ENCODE measurements at regions not wholly inside any gene's neighbourhood (a gene's known extent, or its start where the extent isn't known, plus 50 kb on each side); places are given as distances from the start of the nearest gene placed in this dataset.

DNA sequence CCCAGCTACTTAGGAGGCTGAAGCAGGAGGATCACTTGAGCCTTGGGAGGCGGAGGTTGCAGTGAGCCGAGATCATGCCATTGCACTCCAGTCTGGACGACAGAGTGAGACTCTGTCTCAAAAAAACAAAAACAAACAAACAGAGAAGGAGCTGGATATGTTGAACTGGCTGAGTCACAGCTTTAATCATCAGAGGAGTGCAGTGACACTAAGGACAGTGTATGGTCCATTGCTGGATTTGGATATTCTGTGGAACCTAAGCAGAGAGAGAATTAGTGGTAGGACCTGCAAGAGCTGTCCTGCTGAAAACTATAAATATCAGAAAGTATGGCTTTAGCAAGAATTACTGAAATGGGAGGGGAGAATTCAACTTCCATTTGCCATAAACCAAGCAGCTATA lies 163.0 kb upstream of the PELI2 start:
- H4K8ac ChIP-seq (ENCODE audit: low read depth in 2 of 2, low read length in 2 of 2), result no peak overlapping the region
- H3K18ac ChIP-seq (ENCODE audit: low read depth, low read length), result no peak overlapping the region
- no peaks in the 10 kb centered on the region for H4K20me1 ChIP-seq (ENCODE audit: insufficient read depth, low read length)
- ATAC-seq (ENCODE audit: low read depth) (no peak), DNase-seq (no peak)
- H3K23ac ChIP-seq (ENCODE audit: low read depth, low read length), result no peak overlapping the region
- H2BK15ac ChIP-seq (ENCODE audit: low read depth, low read length), result no peak overlapping the region
- no peak overlapping the region for H2AK5ac ChIP-seq (ENCODE audit: low read depth, low read length)
- H3K9me3 ChIP-seq (ENCODE audit: control insufficient read depth, insufficient read depth, low read length), result no peaks in the 10 kb centered on the region; the same call in 1 of the 2 replicates
- no peak overlapping the region for H4K91ac ChIP-seq (ENCODE audit: insufficient read depth, low read depth, low read length)
- H3K9me1 ChIP-seq (ENCODE audit: insufficient read depth, low read length), result no peaks in the 10 kb centered on the region
- WGBS, 2 experiments (ENCODE audit: extremely low coverage in 2 of 2, insufficient read length in 1 of 2), result no CpG with 5 or more reads among the region's 3 CpGs
- POLR2A ChIA-PET (ENCODE audit: unreplicated experiment), result no interaction called here
- H3K27ac ChIP-seq (ENCODE audit: insufficient read depth, low read length), result no peak overlapping the region
- no peaks in the 10 kb centered on the region for H3K36me3 ChIP-seq (ENCODE audit: control insufficient read depth, insufficient read depth, low read length)
- H2BK5ac ChIP-seq (ENCODE audit: low read depth, low read length, poor library complexity, severe bottlenecking), result no peak overlapping the region
- H2BK20ac ChIP-seq (ENCODE audit: low read depth, low read length), result no peak overlapping the region
- TF ChIP-seq MAFK (IDR thresholded peaks at IDR 0.05; ENCODE audit: low read depth, low read length), result no peak
- TF ChIP-seq RAD21 (IDR thresholded peaks at IDR 0.05; ENCODE audit: low read length), result no peak
- TF ChIP-seq SMC3 (IDR thresholded peaks at IDR 0.05; ENCODE audit: low read depth, low read length), result no peak
- no peak for TF ChIP-seq POLR2A (IDR thresholded peaks at IDR 0.05; ENCODE audit: low read depth, low read length)
- TF ChIP-seq CHD1 (IDR thresholded peaks at IDR 0.05; ENCODE audit: low read depth, low read length), result no peak
- TF ChIP-seq RFX5 (IDR thresholded peaks at IDR 0.05; ENCODE audit: low read depth, low read length), result no peak
- TF ChIP-seq FOS (IDR thresholded peaks at IDR 0.05; ENCODE audit: low read depth, low read length), result no peak
- no peak for TF ChIP-seq RCOR1 (IDR thresholded peaks at IDR 0.05; ENCODE audit: insufficient replicate concordance, low read length)
- no peak for TF ChIP-seq USF2 (IDR thresholded peaks at IDR 0.05; ENCODE audit: low read depth, low read length)
- no peak for TF ChIP-seq NFE2L2 (IDR thresholded peaks at IDR 0.05; ENCODE audit: low read depth, low read length)
- H3K79me1 ChIP-seq (ENCODE audit: low read depth in 1 of 2, low read length in 2 of 2), result no peaks in the 10 kb centered on the region
- H3K4me2 ChIP-seq (ENCODE audit: low read depth, low read length), result no peak overlapping the region
- dilution Hi-C loops (cut with HindIII; ENCODE audit: low sequenced_read_pairs, unreplicated experiment), result no loop called here
- H3K4ac ChIP-seq (ENCODE audit: low read depth, low read length), result no peak overlapping the region
- H3K4me3 ChIP-seq (ENCODE audit: insufficient read depth, low read depth, low read length), result no peak overlapping the region
- H2BK120ac ChIP-seq (ENCODE audit: low read depth, low read length), result no peak overlapping the region
- H3K27me3 ChIP-seq (ENCODE audit: control insufficient read depth, insufficient read depth, low read length), result peaks cover 22% of the 10 kb centered on the region
- CTCF ChIA-PET, result no interaction called here
- H2AFZ ChIP-seq (replicated peaks; ENCODE audit: low read length, poor library complexity), result no peak overlapping the region
- in situ Hi-C loops (cut with MboI; ENCODE audit: low sequenced_read_pairs), result no loop called here
- no peak overlapping the region for H3K56ac ChIP-seq (ENCODE audit: extremely low read depth, insufficient read depth, low read length)
- no peak overlapping the region for H3K9ac ChIP-seq (ENCODE audit: low read depth, low read length)
- no peak overlapping the region for H2AK9ac ChIP-seq (replicated peaks; ENCODE audit: low read depth, low read length, poor library complexity)
- no peak overlapping the region for H4K5ac ChIP-seq (ENCODE audit: low read depth, low read length)
- no peak overlapping the region for H3K14ac ChIP-seq (replicated peaks; ENCODE audit: low read depth, low read length)
- no peaks in the 10 kb centered on the region for H3K4me1 ChIP-seq (ENCODE audit: control insufficient read depth, insufficient read depth, low read length)
- intact Hi-C loops (cut with micrococcal nuclease), result no loop called here
- no TSS peak for BruUV-seq (replicated peaks)
